Fibroblast of skin of right quadriceps (primary cell): ENCODE measurements at regions not wholly inside any gene's neighbourhood (a gene's known extent, or its start where the extent isn't known, plus 50 kb on each side); places are given as distances from the start of the nearest gene placed in this dataset.

ENCODE experiments used
- DNase-seq: peaks from one replicate; pipeline ENCODE4 v3.0.0-alpha.2; 2013

GRCh38 chr12:94813314-94813713, 163.0 kb upstream of the TMCC3 start:
- no peak for DNase-seq

DNA sequence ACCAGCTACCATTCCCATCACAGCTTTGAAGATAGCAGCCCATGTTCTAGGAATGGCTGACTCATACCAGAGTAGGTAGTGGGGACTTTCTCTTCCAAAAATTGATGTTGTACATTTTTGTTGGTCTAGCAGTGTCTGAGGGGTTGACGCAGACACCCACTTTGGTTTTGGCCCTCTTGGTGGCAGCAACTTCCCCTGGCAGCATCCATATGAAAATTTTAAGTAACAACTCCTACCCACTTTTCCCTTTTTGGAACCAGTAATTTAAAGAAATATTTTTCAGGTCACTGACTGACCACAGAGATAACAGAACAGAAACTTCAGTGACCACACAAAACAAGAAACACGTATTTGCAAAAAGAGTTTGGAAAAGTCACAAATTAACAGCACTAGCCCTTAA, 162.0 kb upstream of the TMCC3 start:
- no peak for DNase-seq

DNA sequence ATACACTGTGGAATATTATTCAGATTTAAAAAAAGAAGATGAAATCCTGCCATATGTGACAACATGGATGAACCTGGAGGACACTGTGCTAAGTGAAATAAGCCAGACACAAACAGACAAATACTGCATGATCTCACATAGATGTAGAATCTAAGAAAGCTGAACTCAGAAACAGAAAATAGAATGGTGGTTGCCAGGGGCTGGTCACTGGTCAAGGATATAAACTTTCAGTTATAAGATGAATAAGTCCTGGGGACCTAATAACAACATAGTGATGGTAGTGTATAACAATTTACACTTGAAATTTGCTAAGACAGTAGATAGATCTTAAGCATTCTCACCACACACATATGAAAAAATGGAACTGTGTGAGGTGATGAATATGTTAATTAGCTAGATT, 161.3 kb upstream of the TMCC3 start:
- no peak for DNase-seq

DNA sequence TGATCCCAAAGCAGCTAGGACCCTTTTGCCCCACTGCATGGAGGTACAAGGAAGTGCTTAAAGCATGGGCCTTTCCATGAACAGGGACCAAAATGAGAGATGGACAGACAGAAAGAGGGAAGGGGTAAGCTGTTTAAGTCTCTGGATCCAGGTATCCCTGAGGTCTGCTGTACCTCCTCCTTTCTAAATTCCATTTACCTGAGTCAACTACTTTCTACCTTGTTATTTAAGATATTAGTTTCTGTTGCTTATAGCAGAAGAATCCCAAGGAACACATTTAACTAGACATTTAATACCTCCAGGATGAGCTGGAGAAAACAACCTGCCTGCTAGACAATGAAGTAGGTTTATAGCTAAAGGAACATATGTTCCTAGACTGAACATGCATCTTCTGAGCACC, 157.6 kb upstream of the TMCC3 start:
- no peak for DNase-seq

- DNase-seq = no peak
Observed at GRCh38 chr12:94806617-94807016, 156.3 kb upstream of the TMCC3 start.

GRCh38 chr12:94805749-94806529, 155.6 kb upstream of the TMCC3 start:
- DNase-seq = peak; percentile 85

DNA sequence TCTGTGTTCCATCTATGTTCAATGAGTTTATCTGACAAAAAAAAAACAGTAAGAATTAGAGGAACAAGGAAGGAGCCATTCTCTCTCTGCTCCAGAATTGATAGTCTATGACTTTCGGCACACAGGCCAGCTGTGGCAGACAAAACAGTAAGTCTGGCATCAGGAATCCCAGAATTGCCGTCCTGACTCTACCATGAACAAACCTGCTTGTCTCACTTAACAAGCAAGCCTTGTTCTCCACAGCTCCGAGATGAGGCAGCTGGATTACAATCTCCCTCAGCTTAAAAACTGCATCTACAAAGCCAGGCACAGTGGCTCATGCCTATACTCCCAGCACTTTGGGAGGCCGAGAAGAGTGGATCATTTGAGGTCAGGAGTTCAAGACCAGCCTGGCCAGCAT, 153.6 kb upstream of the TMCC3 start:
- DNase-seq = no peak

GRCh38 chr12:94802796-94803195, 152.4 kb upstream of the TMCC3 start:
- DNase-seq = no peak

DNA sequence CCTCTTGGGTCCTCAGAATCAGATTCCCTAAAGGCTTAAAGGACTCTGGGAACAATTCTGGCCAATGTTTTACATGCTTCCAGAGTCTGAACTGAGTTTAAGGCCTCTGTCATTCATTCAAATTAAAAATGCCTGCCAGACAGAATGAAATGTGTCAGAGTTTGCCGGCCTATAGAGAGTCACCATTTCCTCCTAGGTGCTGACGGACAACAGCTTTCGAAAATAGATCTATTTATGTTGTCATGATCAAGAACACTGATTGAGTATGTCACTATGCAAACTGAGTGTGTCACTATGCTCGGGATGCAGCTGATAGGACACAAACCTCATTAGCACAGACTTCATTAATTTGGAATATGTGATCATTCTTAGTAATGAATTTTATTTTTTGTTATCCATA, 151.4 kb upstream of the TMCC3 start:
- DNase-seq = no peak

DNA sequence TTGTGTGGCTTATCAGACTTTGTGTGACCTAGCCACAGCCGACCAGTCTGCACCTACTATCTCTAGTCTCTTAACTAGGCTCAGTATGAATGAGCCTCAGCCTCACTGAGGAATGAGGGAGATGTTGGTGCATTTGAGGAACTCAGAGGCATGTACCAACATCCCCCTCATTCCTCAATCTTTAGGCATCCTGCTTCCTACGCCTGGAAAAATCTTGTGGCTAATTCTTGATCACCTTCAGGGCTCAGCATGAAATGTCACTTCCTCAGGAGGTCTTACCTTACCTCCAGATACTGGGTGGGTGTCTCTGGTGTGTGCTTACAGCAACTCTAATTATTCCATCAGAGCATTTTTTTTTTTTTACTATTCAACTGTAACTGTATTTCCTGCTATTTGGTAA, 148.8 kb upstream of the TMCC3 start:
- no peak for DNase-seq

GRCh38 chr12:94798113-94798512, 147.8 kb upstream of the TMCC3 start:
- DNase-seq = no peak

DNA sequence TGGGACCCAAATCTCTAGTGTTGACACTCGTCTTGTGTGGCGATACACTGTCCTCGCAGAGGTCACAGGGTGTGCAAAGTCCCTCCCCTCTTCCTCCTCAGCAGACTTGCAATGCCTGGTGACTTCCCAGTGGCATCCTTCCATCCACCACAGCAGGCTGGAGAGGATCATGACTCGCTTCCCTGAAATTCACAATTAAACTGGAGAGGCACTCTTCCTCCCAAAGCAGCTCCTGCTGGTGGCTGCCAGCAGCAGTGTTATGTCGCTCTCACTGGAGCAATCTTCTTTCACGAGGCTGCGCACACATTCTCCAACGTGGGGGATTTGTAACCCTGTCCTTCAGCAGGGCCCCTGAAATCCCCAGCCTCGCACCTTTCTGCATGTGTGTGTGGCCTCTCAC, 145.2 kb upstream of the TMCC3 start:
- peak; percentile 87 for DNase-seq

- DNase-seq = no peak
Observed at GRCh38 chr12:94795044-94795443, 144.7 kb upstream of the TMCC3 start.

GRCh38 chr12:94793191-94793595, 142.8 kb upstream of the TMCC3 start:
- peak; percentile 70 for DNase-seq

- DNase-seq = peak; percentile 37
Observed at GRCh38 chr12:94792693-94793092, 142.3 kb upstream of the TMCC3 start.

DNA sequence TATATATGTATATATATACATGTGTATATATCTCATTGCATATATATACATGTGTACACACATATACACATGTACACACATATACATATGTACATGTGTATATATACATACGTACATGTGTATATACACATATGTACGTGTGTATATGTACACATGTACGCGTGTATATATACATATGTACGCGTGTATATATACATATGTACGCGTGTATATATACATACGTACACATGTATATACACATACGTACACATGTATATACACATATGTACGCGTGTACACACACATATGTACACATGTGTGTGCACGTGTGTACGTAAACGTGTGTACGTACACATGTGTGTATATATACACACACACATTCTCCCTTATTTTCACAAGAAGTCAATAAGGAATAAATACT, 141.6 kb upstream of the TMCC3 start:
- no peak for DNase-seq

- no peak for DNase-seq
Observed at GRCh38 chr12:94790825-94791224, 140.5 kb upstream of the TMCC3 start.

DNA sequence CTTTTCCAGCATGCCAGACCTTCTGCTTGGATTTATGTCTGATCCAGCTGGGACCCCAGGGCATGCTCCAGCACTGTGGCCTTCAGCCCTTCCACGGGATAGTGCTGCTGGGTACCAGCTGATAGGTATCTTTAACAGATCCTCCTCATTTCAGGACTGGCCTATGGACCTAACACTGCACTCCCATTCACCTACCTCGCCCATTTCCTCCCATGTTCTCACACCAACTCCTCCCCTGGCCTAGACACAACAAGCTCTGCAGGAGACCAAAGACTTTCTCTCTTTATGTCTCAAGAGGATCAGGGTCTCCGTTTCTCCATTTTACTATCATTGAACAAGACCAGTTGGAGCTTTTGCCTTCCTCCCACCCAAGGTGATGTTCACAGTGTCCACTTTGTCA, 140.0 kb upstream of the TMCC3 start:
- DNase-seq = no peak

DNA sequence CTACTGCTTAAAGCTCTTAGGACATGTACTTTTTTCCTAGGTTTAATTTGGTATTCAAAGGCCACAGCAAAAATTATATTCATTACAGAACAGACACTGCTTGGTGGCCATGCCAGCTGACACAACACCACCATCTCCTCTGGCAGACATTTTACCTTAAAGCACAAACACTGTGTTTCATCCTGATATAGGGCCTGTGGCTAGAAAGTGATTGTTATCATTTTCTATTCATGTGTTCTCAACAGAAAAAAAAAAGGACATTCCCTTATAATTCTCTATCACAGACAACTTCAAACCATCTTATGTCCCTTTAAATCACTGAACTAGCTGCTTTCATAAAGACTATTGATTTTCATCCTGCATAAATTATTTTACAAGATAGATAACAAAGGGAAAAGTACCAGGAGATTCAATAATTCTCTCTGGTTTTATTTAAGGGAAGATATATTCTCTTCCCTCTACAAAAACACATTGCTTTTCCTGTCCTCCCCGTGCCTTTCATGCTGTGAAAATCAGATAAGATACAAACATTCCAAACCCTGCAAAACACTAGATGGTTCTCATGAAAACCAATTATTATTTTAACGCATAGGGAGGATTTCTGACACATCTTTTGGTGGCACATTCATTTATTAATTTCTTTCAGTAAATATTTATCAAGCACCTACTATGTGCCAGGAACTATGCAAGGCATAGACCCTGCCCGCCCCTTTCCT, 139.3 kb upstream of the TMCC3 start:
- no peak for DNase-seq

DNA sequence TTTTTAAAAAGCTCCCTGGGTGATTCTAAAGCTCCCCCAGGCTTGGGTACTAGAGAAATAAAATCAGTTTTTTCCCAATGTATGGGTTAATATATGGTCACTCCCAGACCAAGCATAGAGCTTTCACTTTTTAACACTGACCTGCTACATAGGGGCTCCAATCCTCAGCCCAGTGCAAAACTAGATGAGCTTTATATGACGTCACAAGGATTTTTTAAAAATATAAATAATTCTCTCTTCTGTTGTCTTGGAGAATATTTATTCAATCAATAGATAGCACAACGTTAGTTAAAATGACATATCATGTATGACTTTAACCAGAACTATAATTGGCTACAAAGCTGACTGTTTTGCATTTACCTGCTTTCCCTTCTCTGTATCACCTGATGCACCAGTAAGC, 137.9 kb upstream of the TMCC3 start:
- DNase-seq = no peak

DNA sequence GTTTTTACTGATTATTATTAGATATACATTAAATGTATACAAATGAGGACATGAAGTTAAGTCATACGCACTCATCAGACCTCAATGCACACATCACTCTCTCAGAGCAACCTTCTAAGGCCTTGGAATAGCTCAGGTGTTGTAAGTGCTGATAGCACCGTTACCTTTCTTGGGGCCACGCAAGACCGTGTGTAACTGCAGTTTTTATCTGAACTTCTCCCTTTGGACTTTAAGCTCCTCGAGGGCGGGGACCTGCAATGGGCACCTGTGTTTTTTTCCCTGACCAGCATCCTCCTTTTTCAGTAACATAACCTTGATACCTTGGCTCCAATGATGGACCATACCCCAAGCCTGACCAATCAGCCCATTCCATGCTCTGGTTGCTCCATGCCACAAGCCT, 136.5 kb upstream of the TMCC3 start:
- DNase-seq = no peak

- DNase-seq = peak; percentile 84
Observed at GRCh38 chr12:94783862-94784261, 133.5 kb upstream of the TMCC3 start.

DNA sequence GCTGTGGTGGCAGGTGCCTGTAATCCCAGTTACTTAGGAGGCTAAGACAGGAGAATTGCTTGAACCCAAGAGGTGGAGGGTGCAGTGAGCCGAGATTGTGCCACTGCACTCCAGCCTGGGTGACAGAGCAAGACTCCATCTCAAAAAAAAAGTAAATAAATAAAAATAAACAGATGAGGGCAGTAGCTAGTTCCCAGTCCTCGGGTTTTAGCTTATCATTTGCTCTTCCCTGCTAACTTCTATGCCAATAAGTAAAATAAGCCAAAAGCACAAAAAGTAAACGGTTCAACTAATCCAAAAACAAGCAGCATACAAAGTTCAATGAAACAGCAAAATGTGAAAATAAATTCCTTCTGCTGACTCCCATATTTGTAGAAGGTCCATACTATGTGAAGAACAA, 133.0 kb upstream of the TMCC3 start:
- DNase-seq = no peak

DNA sequence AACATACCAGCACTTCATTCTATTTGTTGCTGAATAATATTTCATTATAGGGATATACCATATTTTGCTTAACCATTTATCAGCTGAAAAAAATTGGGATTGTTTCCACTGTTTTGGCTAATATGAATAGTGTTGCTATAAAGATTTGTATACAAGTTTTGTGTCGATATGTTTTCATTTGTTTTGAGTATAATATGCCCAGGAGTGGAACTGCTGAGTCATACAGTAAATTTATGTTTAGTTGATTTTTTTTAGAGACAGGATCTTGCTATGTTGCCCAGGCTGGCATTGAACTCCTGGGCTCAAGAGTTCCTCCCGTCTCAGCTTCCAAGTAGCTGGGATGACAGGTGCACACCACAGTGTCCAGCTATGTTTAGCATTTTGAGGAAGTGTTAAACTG, 131.5 kb upstream of the TMCC3 start:
- no peak for DNase-seq

GRCh38 chr12:94779485-94779884, 129.1 kb upstream of the TMCC3 start:
- DNase-seq = peak; percentile 97
